ENCODE measurements at regions not wholly inside any gene's neighbourhood (a gene's known extent, or its start where the extent isn't known, plus 50 kb on each side); places are given as distances from the start of the nearest gene placed in this dataset.

DNA sequence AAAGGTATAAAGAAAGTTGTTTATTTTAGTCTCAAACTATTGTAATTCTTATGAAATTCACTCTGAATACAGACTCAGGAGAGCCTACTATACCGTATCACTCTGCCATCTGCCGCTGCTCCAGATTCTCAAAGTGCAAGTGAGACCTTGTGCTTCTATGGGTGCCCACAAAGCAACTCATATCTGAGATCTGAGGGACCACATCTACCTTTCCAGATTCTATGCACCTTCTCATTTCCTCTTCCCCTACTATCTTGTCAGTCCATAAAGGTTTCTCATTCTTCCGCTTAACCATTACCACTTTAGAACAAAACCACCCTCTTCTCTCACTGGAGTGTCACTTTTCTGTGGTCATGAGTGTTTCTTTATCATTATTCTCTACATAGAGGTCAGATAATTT, 1236.9 kb downstream of the DIAPH3 start:
- Histone ChIP-seq H3K27ac (ENCODE audit: low read depth in 1 of 2, low read length in 2 of 2) (no peak overlapping the region), H3K36me3 (ENCODE audit: control insufficient read depth in 4 of 4, insufficient read depth in 3 of 4, low read depth in 1 of 4, low read length in 3 of 4) (no peaks in the 10 kb centered on the region), H3K4me1 (ENCODE audit: control insufficient read depth in 4 of 4, insufficient read depth in 4 of 4, low read length in 3 of 4) (no peaks in the 10 kb centered on the region), H3K9me3 (ENCODE audit: control insufficient read depth in 4 of 4, low read length in 3 of 4) (peaks cover 0 to 3% (median 0%) of the 10 kb centered on the region in 4 donors), H3K4me3 (ENCODE audit: low read depth in 1 of 3, low read length in 3 of 3) (no peak overlapping the region), H3K9ac (ENCODE audit: low read depth in 1 of 2, low read length in 2 of 2) (no peak overlapping the region), H3K27me3 (ENCODE audit: control insufficient read depth in 4 of 4, insufficient read depth in 4 of 4, low read length in 3 of 4) (no peaks in the 10 kb centered on the region)
- no peak for DNase-seq (ENCODE audit: low spot score)
- 93% methylated on average over 3 of the region's 3 CpGs for WGBS
- TF ChIP-seq FOXA1 (IDR thresholded peaks at IDR 0.05) (no peak), SP1 (IDR thresholded peaks at IDR 0.05) (no peak), TAF1 (conservative IDR thresholded peaks at IDR 0.05) (no peak), JUND (IDR thresholded peaks at IDR 0.05) (no peak), CTCF (IDR thresholded peaks at IDR 0.05; ENCODE audit: low read depth, low read length, missing input control) (no peak), HNF4A (conservative IDR thresholded peaks at IDR 0.05) (no peak)

- no peak for TF ChIP-seq MAX (IDR thresholded peaks at IDR 0.05)
- TF ChIP-seq SP1 (IDR thresholded peaks at IDR 0.05), result no peak
- TF ChIP-seq RAD21 (IDR thresholded peaks at IDR 0.05), result no peak
- TF ChIP-seq, protein P1, sequence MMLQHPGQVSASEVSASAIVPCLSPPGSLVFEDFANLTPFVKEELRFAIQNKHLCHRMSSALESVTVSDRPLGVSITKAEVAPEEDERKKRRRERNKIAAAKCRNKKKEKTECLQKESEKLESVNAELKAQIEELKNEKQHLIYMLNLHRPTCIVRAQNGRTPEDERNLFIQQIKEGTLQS (IDR thresholded peaks at IDR 0.05), result no peak
- no peak for TF ChIP-seq NR2F2 (IDR thresholded peaks at IDR 0.05)
- no peak for TF ChIP-seq FOXA2 (IDR thresholded peaks at IDR 0.05)
- no peak for TF ChIP-seq HNF4G (IDR thresholded peaks at IDR 0.05)
- no peak for TF ChIP-seq RXRA (IDR thresholded peaks at IDR 0.05)
- TF ChIP-seq, protein P2, sequence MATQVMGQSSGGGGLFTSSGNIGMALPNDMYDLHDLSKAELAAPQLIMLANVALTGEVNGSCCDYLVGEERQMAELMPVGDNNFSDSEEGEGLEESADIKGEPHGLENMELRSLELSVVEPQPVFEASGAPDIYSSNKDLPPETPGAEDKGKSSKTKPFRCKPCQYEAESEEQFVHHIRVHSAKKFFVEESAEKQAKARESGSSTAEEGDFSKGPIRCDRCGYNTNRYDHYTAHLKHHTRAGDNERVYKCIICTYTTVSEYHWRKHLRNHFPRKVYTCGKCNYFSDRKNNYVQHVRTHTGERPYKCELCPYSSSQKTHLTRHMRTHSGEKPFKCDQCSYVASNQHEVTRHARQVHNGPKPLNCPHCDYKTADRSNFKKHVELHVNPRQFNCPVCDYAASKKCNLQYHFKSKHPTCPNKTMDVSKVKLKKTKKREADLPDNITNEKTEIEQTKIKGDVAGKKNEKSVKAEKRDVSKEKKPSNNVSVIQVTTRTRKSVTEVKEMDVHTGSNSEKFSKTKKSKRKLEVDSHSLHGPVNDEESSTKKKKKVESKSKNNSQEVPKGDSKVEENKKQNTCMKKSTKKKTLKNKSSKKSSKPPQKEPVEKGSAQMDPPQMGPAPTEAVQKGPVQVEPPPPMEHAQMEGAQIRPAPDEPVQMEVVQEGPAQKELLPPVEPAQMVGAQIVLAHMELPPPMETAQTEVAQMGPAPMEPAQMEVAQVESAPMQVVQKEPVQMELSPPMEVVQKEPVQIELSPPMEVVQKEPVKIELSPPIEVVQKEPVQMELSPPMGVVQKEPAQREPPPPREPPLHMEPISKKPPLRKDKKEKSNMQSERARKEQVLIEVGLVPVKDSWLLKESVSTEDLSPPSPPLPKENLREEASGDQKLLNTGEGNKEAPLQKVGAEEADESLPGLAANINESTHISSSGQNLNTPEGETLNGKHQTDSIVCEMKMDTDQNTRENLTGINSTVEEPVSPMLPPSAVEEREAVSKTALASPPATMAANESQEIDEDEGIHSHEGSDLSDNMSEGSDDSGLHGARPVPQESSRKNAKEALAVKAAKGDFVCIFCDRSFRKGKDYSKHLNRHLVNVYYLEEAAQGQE (IDR thresholded peaks at IDR 0.05), result no peak
- TF ChIP-seq HNF4A (conservative IDR thresholded peaks at IDR 0.05), result no peak
- TF ChIP-seq JUND (IDR thresholded peaks at IDR 0.05), result no peak
- TF ChIP-seq YY1 (IDR thresholded peaks at IDR 0.05), result no peak
- TF ChIP-seq CTCF (IDR thresholded peaks at IDR 0.05; ENCODE audit: low read depth, low read length, missing input control), result no peak
- no peak for TF ChIP-seq TAF1 (conservative IDR thresholded peaks at IDR 0.05)
- no peak for TF ChIP-seq GABPA (IDR thresholded peaks at IDR 0.05 in 1 of 2, conservative IDR thresholded peaks at IDR 0.05 in 1 of 2)
- TF ChIP-seq FOXA1 (IDR thresholded peaks at IDR 0.05), result no peak
- no peak for TF ChIP-seq ZBTB33 (IDR thresholded peaks at IDR 0.05)
- TF ChIP-seq EGR1 (IDR thresholded peaks at IDR 0.05; ENCODE audit: low read depth in 2 of 2), result no peak
- no peaks in the 10 kb centered on the region for H3K9me3 ChIP-seq (ENCODE audit: control insufficient read depth in 4 of 4, low read length in 3 of 4)
- no peak overlapping the region for H3K9ac ChIP-seq (ENCODE audit: low read depth in 1 of 2, low read length in 2 of 2)
- peaks cover 0 to 2% (median 0%) of the 10 kb centered on the region in 4 donors for H3K27me3 ChIP-seq (ENCODE audit: control insufficient read depth in 4 of 4, insufficient read depth in 4 of 4, low read length in 3 of 4)
- no peak overlapping the region for H3K27ac ChIP-seq (ENCODE audit: low read depth in 1 of 2, low read length in 2 of 2)
- H3K4me1 ChIP-seq (ENCODE audit: control insufficient read depth in 4 of 4, insufficient read depth in 4 of 4, low read length in 3 of 4), result no peaks in the 10 kb centered on the region
- no peaks in the 10 kb centered on the region for H3K36me3 ChIP-seq (ENCODE audit: control insufficient read depth in 4 of 4, insufficient read depth in 3 of 4, low read depth in 1 of 4, low read length in 3 of 4)
- H3K4me3 ChIP-seq (ENCODE audit: low read depth in 1 of 3, low read length in 3 of 3), result no peak overlapping the region
- no peak for DNase-seq (ENCODE audit: low spot score)
These were observed 1230.3 kb downstream of the DIAPH3 start for GRCh38 chr13:58933475-58933874.
